Keratinocyte (primary cell): ENCODE measurements at regions not wholly inside any gene's neighbourhood (a gene's known extent, or its start where the extent isn't known, plus 50 kb on each side); places are given as distances from the start of the nearest gene placed in this dataset.

Source experiments
- EZH2 ChIP-seq: IDR thresholded peaks from one replicate; pipeline ENCODE4 v1.6.1; 2012; ENCODE audit warnings: inconsistent platforms, mild to moderate bottlenecking, low read length, moderate library complexity
- TF ChIP-seq, protein P1 (sequence below), 3 experiments: IDR thresholded peaks in 1 of 3; conservative IDR thresholded peaks in 1 of 3; optimal IDR thresholded peaks in 1 of 3; 2 replicates in 2 of 3; 3 replicates in 1 of 3; pipeline versions ENCODE3 to v1.5.1; 2011; ENCODE audit warnings: low read length in 3 of 3, mild to moderate bottlenecking in 3 of 3, moderate library complexity in 2 of 3, control low read depth in 1 of 3, inconsistent platforms in 1 of 3; ENCODE audit not compliant: insufficient read depth in 2 of 3; ENCODE audit errors: extremely low read depth in 1 of 3

DNA sequence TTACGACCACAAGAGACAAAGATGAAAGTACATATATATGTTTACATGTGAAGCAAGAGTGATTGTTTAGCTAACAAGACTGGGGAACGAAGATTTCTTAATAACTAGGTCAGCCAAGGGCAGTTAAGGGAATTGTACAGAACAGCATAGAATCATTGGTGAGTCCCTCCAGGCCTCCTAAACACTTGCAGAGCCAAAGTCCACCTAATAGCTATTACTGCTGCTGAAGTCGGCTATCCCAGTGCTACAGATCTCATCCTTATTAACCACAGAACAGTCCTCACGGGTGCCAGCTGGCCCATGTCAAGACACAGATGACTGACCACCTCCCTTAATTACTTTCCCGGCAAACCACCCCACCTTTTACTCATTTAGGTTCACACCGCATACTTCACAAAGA is 68.5 kb upstream of the OPCML start:
- TF ChIP-seq, protein P1, sequence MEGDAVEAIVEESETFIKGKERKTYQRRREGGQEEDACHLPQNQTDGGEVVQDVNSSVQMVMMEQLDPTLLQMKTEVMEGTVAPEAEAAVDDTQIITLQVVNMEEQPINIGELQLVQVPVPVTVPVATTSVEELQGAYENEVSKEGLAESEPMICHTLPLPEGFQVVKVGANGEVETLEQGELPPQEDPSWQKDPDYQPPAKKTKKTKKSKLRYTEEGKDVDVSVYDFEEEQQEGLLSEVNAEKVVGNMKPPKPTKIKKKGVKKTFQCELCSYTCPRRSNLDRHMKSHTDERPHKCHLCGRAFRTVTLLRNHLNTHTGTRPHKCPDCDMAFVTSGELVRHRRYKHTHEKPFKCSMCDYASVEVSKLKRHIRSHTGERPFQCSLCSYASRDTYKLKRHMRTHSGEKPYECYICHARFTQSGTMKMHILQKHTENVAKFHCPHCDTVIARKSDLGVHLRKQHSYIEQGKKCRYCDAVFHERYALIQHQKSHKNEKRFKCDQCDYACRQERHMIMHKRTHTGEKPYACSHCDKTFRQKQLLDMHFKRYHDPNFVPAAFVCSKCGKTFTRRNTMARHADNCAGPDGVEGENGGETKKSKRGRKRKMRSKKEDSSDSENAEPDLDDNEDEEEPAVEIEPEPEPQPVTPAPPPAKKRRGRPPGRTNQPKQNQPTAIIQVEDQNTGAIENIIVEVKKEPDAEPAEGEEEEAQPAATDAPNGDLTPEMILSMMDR (optimal IDR thresholded peaks at IDR 0.05 in 1 of 3, IDR thresholded peaks at IDR 0.05 in 1 of 3, conservative IDR thresholded peaks at IDR 0.05 in 1 of 3; ENCODE audit: extremely low read depth in 1 of 3, insufficient read depth in 2 of 3, low read length in 3 of 3), result no peak
- no peak for TF ChIP-seq EZH2
